ENCODE measurements at regions not wholly inside any gene's neighbourhood (a gene's known extent, or its start where the extent isn't known, plus 50 kb on each side); places are given as distances from the start of the nearest gene placed in this dataset.

GRCh38 chr17:79246225-79247190 is 171.9 kb downstream of the ENGASE start:
- no peak overlapping the region for H3K27ac ChIP-seq (ENCODE audit: low read length)

DNA sequence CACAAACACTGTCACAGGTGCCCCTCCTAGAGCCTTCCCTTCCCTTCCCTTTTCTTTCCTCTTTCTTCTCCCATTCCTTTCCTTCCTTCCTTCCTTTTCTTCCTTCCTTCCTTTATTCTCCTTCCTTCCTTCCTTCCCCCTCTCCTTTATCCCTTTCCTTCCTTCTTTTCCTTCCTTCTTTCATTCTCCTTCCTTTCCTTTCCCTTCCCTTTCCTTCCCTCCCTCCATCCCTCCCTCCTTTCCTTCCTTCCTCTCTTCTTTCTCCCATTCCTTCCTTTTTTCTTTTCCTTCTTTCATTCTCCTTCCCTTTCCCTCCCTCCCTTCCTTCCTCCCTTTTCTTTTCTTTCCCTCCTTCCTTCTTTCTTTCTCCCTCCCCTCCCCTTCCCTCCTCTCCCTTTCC is 170.0 kb downstream of the ENGASE start:
- no peaks in the 10 kb centered on the region for H3K36me3 ChIP-seq (ENCODE audit: insufficient read depth, low read length)
- H3F3A ChIP-seq (ENCODE audit: insufficient read depth, low read length, poor library complexity, severe bottlenecking), result no peaks in the 10 kb centered on the region
- no peaks in the 10 kb centered on the region for H4K20me1 ChIP-seq (ENCODE audit: insufficient read depth)
- no peak overlapping the region for H3K4me2 ChIP-seq (ENCODE audit: low read length)
- no peak overlapping the region for H3K4me3 ChIP-seq (ENCODE audit: low read length)
- no peaks in the 10 kb centered on the region for H3K27me3 ChIP-seq (ENCODE audit: insufficient read depth, low read depth, low read length)
- H3K9ac ChIP-seq (ENCODE audit: low read length), result no peak overlapping the region
- no peak for TF ChIP-seq POLR2AphosphoS5 (IDR thresholded peaks at IDR 0.05)
- TF ChIP-seq, protein P1, sequence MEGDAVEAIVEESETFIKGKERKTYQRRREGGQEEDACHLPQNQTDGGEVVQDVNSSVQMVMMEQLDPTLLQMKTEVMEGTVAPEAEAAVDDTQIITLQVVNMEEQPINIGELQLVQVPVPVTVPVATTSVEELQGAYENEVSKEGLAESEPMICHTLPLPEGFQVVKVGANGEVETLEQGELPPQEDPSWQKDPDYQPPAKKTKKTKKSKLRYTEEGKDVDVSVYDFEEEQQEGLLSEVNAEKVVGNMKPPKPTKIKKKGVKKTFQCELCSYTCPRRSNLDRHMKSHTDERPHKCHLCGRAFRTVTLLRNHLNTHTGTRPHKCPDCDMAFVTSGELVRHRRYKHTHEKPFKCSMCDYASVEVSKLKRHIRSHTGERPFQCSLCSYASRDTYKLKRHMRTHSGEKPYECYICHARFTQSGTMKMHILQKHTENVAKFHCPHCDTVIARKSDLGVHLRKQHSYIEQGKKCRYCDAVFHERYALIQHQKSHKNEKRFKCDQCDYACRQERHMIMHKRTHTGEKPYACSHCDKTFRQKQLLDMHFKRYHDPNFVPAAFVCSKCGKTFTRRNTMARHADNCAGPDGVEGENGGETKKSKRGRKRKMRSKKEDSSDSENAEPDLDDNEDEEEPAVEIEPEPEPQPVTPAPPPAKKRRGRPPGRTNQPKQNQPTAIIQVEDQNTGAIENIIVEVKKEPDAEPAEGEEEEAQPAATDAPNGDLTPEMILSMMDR (IDR thresholded peaks at IDR 0.05; ENCODE audit: poor library complexity, severe bottlenecking), result no peak
- no peak for TF ChIP-seq EP300 (conservative IDR thresholded peaks at IDR 0.05; ENCODE audit: poor library complexity, severe bottlenecking)
- TF ChIP-seq TAF1 (IDR thresholded peaks at IDR 0.05; ENCODE audit: low read depth), result no peak
- TF ChIP-seq, protein P2, sequence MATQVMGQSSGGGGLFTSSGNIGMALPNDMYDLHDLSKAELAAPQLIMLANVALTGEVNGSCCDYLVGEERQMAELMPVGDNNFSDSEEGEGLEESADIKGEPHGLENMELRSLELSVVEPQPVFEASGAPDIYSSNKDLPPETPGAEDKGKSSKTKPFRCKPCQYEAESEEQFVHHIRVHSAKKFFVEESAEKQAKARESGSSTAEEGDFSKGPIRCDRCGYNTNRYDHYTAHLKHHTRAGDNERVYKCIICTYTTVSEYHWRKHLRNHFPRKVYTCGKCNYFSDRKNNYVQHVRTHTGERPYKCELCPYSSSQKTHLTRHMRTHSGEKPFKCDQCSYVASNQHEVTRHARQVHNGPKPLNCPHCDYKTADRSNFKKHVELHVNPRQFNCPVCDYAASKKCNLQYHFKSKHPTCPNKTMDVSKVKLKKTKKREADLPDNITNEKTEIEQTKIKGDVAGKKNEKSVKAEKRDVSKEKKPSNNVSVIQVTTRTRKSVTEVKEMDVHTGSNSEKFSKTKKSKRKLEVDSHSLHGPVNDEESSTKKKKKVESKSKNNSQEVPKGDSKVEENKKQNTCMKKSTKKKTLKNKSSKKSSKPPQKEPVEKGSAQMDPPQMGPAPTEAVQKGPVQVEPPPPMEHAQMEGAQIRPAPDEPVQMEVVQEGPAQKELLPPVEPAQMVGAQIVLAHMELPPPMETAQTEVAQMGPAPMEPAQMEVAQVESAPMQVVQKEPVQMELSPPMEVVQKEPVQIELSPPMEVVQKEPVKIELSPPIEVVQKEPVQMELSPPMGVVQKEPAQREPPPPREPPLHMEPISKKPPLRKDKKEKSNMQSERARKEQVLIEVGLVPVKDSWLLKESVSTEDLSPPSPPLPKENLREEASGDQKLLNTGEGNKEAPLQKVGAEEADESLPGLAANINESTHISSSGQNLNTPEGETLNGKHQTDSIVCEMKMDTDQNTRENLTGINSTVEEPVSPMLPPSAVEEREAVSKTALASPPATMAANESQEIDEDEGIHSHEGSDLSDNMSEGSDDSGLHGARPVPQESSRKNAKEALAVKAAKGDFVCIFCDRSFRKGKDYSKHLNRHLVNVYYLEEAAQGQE (IDR thresholded peaks at IDR 0.05; ENCODE audit: borderline replicate concordance), result no peak
- TF ChIP-seq SMC3 (conservative IDR thresholded peaks at IDR 0.05; ENCODE audit: poor library complexity), result no peak
- TF ChIP-seq EZH2 (IDR thresholded peaks at IDR 0.05; ENCODE audit: borderline replicate concordance, insufficient read depth, low read length, poor library complexity, severe bottlenecking), result no peak
- no peak for TF ChIP-seq MXI1 (conservative IDR thresholded peaks at IDR 0.05; ENCODE audit: poor library complexity, severe bottlenecking)
- TF ChIP-seq RAD21 (conservative IDR thresholded peaks at IDR 0.05), result no peak
- H3K9me2 ChIP-seq (ENCODE audit: insufficient read depth, low read length), result no peaks in the 10 kb centered on the region
- no peaks in the 10 kb centered on the region for H3K79me2 ChIP-seq (replicated peaks; ENCODE audit: insufficient read depth, low read length)
- H3K9me3 ChIP-seq (ENCODE audit: low read length), result no peaks in the 10 kb centered on the region
- H2AFZ ChIP-seq (ENCODE audit: low read depth, low read length), result no peak overlapping the region
- H3K27ac ChIP-seq (ENCODE audit: low read length), result no peak overlapping the region

More at GRCh38 chr17:79246225-79247190, 171.9 kb downstream of the ENGASE start:
- no peak for TF ChIP-seq RAD21 (conservative IDR thresholded peaks at IDR 0.05)
- no peak for TF ChIP-seq MXI1 (conservative IDR thresholded peaks at IDR 0.05; ENCODE audit: poor library complexity, severe bottlenecking)
- TF ChIP-seq, protein P2 (IDR thresholded peaks at IDR 0.05; ENCODE audit: borderline replicate concordance), result no peak
- no peak for TF ChIP-seq TAF1 (IDR thresholded peaks at IDR 0.05; ENCODE audit: low read depth)
- H4K20me1 ChIP-seq (ENCODE audit: insufficient read depth), result no peaks in the 10 kb centered on the region
- no peaks in the 10 kb centered on the region for H3K9me2 ChIP-seq (ENCODE audit: insufficient read depth, low read length)
- H3K79me2 ChIP-seq (replicated peaks; ENCODE audit: insufficient read depth, low read length), result no peaks in the 10 kb centered on the region
- no peak overlapping the region for H3K4me3 ChIP-seq (ENCODE audit: low read length)
- H3K9ac ChIP-seq (ENCODE audit: low read length), result no peak overlapping the region
- H3K9me3 ChIP-seq (ENCODE audit: low read length), result no peaks in the 10 kb centered on the region
- H3K36me3 ChIP-seq (ENCODE audit: insufficient read depth, low read length), result no peaks in the 10 kb centered on the region
- H3K4me2 ChIP-seq (ENCODE audit: low read length), result no peak overlapping the region
- no peaks in the 10 kb centered on the region for H3F3A ChIP-seq (ENCODE audit: insufficient read depth, low read length, poor library complexity, severe bottlenecking)
- no peak overlapping the region for H2AFZ ChIP-seq (ENCODE audit: low read depth, low read length)
- H3K27me3 ChIP-seq (ENCODE audit: insufficient read depth, low read depth, low read length), result no peaks in the 10 kb centered on the region

Measured in neural cell (in vitro differentiated cells).